K562 (cell line): ENCODE measurements at regions not wholly inside any gene's neighbourhood (a gene's known extent, or its start where the extent isn't known, plus 50 kb on each side); places are given as distances from the start of the nearest gene placed in this dataset.

Source experiments
- ATAC-seq: fragments of 200-7000 bp; cut with Tn5 transposase; 3 replicates; pipeline ENCODE4 v1.9.1; 2020; ENCODE audit warnings: moderate library complexity
- BruUV-seq: library from RNA; stranded (reverse); fragments of 400-500 nt; replicated peaks from 2 replicates; lab custom pipeline; 2021; lab: Mats Ljungman, UMichigan
- CTCF ChIA-PET: fragments of 300-600 bp; formaldehyde crosslinking; extraction: SDS; loops from one replicate; lab custom pipeline; 2021; ENCODE audit warnings: low intra/inter-chr PET ratio; lab: Yijun Ruan, JAX
- POLR2A ChIA-PET: fragments of 300-600, 350-650 bp; sonication (Branson Sonifier 250); formaldehyde crosslinking; extraction: SDS; loops from one replicate; lab custom pipeline; 2021; ENCODE audit warnings: antibody characterized with exemption, inconsistent platforms; lab: Yijun Ruan, JAX
- DNase-seq, 4 experiments: peaks; one replicate each; pipeline versions ENCODE4 v3.0.0 to v3.0.0-alpha.2; 2011 to 2018; ENCODE audit warnings: low spot score in 3 of 4, mixed read lengths in 3 of 4; ENCODE audit errors: extremely low read depth in 1 of 4
- FAIRE-seq: peaks from 2 replicates; lab custom pipeline; 2011; peaks lifted over from hg19 to GRCh38; lab: Jason Lieb, UNC
- H2AFZ ChIP-seq: 2 replicates; pipeline ENCODE4 v1.6.0; 2011; ENCODE audit warnings: low read depth, low read length, control low read depth, inconsistent platforms
- H3K27ac ChIP-seq: fragments of 200-600 bp; 3 replicates; pipeline ENCODE4 v1.8.0; 2011; ENCODE audit warnings: low read depth, mild to moderate bottlenecking, control low read depth, inconsistent platforms, low read length, moderate library complexity, mixed read lengths; ENCODE audit errors: extremely low read depth
- H3K27me3 ChIP-seq, 2 experiments: fragments of 300-600 bp in 1 of 2; 2 replicates in 1 of 2; 3 replicates in 1 of 2; pipeline versions ENCODE4 v1.6.0 to v1.8.0; 2011; ENCODE audit warnings: inconsistent platforms in 2 of 2, low read length in 2 of 2, mild to moderate bottlenecking in 1 of 2, mixed read lengths in 1 of 2, moderate library complexity in 1 of 2; ENCODE audit not compliant: control insufficient read depth in 2 of 2, insufficient read depth in 2 of 2
- H3K36me3 ChIP-seq: fragments of 300-600 bp; 3 replicates; pipeline ENCODE4 v1.8.0; 2011; ENCODE audit warnings: mild to moderate bottlenecking, low read length, inconsistent platforms; ENCODE audit not compliant: control insufficient read depth, insufficient read depth
- H3K4me1 ChIP-seq, 2 experiments: fragments of 200-600 bp in 1 of 2; replicated peaks in 1 of 2; 2 replicates in 1 of 2; 3 replicates in 1 of 2; pipeline versions ENCODE4 v1.5.1 to v1.8.0; 2011; ENCODE audit warnings: inconsistent platforms in 2 of 2, low read length in 2 of 2, mild to moderate bottlenecking in 1 of 2, mixed read lengths in 1 of 2, moderate library complexity in 1 of 2; ENCODE audit not compliant: control insufficient read depth in 2 of 2, insufficient read depth in 2 of 2
- H3K4me2 ChIP-seq: 2 replicates; pipeline ENCODE4 v1.6.1; 2011; ENCODE audit warnings: low read length, control low read depth, inconsistent platforms, mixed read lengths; ENCODE audit not compliant: insufficient read depth
- H3K4me3 ChIP-seq: fragments of 200-600 bp; sonication (generic), shearing (Covaris generic); 2 replicates; pipeline ENCODE4 v1.5.1; 2016; ENCODE audit warnings: control low read depth, inconsistent platforms
- H3K79me2 ChIP-seq: fragments of 200-600 bp; 3 replicates; pipeline ENCODE4 v1.8.0; 2011; ENCODE audit warnings: low read length, inconsistent platforms; ENCODE audit not compliant: control insufficient read depth, insufficient read depth
- H3K9ac ChIP-seq, 2 experiments: 2 replicates each; pipeline versions ENCODE4 v1.6.0 to v1.6.1; 2011; ENCODE audit warnings: low read depth in 2 of 2, low read length in 2 of 2, control low read depth in 1 of 2, inconsistent platforms in 1 of 2, mild to moderate bottlenecking in 1 of 2, mixed read lengths in 1 of 2; ENCODE audit not compliant: insufficient read depth in 1 of 2
- H3K9me1 ChIP-seq: one replicate; pipeline ENCODE4 v1.6.0; 2011; ENCODE audit warnings: inconsistent platforms, mild to moderate bottlenecking, low read length, moderate library complexity; ENCODE audit not compliant: control insufficient read depth, insufficient read depth
- H3K9me3 ChIP-seq: replicated peaks from 2 replicates; pipeline ENCODE4 v1.5.1; 2011; ENCODE audit warnings: low read depth, low read length, inconsistent platforms; ENCODE audit not compliant: control insufficient read depth, insufficient read depth
- H4K20me1 ChIP-seq: replicated peaks from 2 replicates; pipeline ENCODE4 v1.6.1; 2011; ENCODE audit warnings: low read length, inconsistent platforms, mixed read lengths; ENCODE audit not compliant: control insufficient read depth, insufficient read depth
- GTF2B ChIP-seq: IDR thresholded peaks from 2 replicates; pipeline ENCODE4 v1.6.1; 2011; ENCODE audit not compliant: insufficient read length; ENCODE audit errors: extremely low read depth
- RBM25 ChIP-seq: fragments of 200-400 bp; formaldehyde crosslinking; IDR thresholded peaks from 2 replicates; pipeline ENCODE4 v1.6.1; 2018; ENCODE audit warnings: low read length, low read depth, moderate library complexity; ENCODE audit not compliant: severe bottlenecking
- TBL1XR1 ChIP-seq, 2 experiments: IDR thresholded peaks; 2 replicates each; pipeline ENCODE4 v1.6.1; 2012; ENCODE audit warnings: improper control_type of control experiment in 2 of 2, low read length in 2 of 2, mild to moderate bottlenecking in 1 of 2
- ZNF121 ChIP-seq: sonication (generic); formaldehyde crosslinking; conservative IDR thresholded peaks from 2 replicates; pipeline ENCODE4 v1.8.0; 2022; ENCODE audit warnings: missing genetic modification reagents
- ZNF695 ChIP-seq: fragments of 450-650 bp; formaldehyde crosslinking; IDR thresholded peaks from 2 replicates; pipeline ENCODE4 v1.4.0; 2020; ENCODE audit warnings: mild to moderate bottlenecking, moderate library complexity
- WGBS: fragments of 100-300 bp; shearing (Covaris generic); methylation state at CpG from one replicate; pipeline ENCODE4 v1.1.6; 2016; ENCODE audit warnings: low coverage, mixed read lengths; ENCODE audit not compliant: insufficient coverage; ENCODE audit errors: missing lambda C conversion rate; 5-methylcytosine and 5-hydroxymethylcytosine counted together
- in situ Hi-C: fragments of 300-500 bp; cut with MboI; formaldehyde crosslinking; loops from 4 replicates; pipeline ENCODE4 v1.15.0; 2018; ENCODE audit warnings: inconsistent platforms, mixed read lengths
- intact Hi-C: fragments of 100-400 bp; cut with micrococcal nuclease; formaldehyde crosslinking; loops from 2 replicates; pipeline ENCODE4 v1.14.2; 2022

- Histone ChIP-seq H3K79me2 (no peaks in the 10 kb centered on the region), H3K9me3 (no peaks in the 10 kb centered on the region), H2AFZ (no peak overlapping the region), H3K36me3 (no peaks in the 10 kb centered on the region), H3K27ac (no peak overlapping the region), H3K9ac (no peak overlapping the region), H3K4me1 (no peaks in the 10 kb centered on the region; a peak in 1 of 5 replicates), H3K4me3 (no peak overlapping the region), H3K9me1 (no peaks in the 10 kb centered on the region), H4K20me1 (no peaks in the 10 kb centered on the region), H3K27me3 (peaks cover 14 to 28% of the 10 kb centered on the region in 2 experiments), H3K4me2 (no peak overlapping the region)
- ATAC-seq: no peak
- BruUV-seq: no TSS peak
- intact Hi-C loops: no loop called here
- 2% methylated on average over 4 of the region's 4 CpGs for WGBS
- no peak for FAIRE-seq
- TF ChIP-seq ZNF695 (no peak), GTF2B (no peak)
- DNase-seq: no peak
- CTCF ChIA-PET: no interaction called here
- POLR2A ChIA-PET: no interaction called here
- in situ Hi-C loops: no loop called here
Observed at GRCh38 chr1:24263211-24263610, 55.9 kb upstream of the GRHL3 start.

GRCh38 chr1:24261977-24262376 is 57.2 kb upstream of the GRHL3 start:
- CTCF ChIA-PET: no interaction called here
- no TSS peak for BruUV-seq
- no peak for DNase-seq

More at GRCh38 chr1:24261977-24262376, 57.2 kb upstream of the GRHL3 start:
- intact Hi-C loops (no loop called here), in situ Hi-C loops (no loop called here)
- Histone ChIP-seq H3K36me3 (no peaks in the 10 kb centered on the region), H3K4me3 (no peak overlapping the region), H3K79me2 (no peaks in the 10 kb centered on the region), H3K27me3 (peaks cover 14 to 37% of the 10 kb centered on the region in 2 experiments), H3K4me2 (no peak overlapping the region), H2AFZ (no peak overlapping the region), H3K9me3 (no peaks in the 10 kb centered on the region), H3K27ac (no peak overlapping the region), H4K20me1 (no peaks in the 10 kb centered on the region), H3K9me1 (no peaks in the 10 kb centered on the region), H3K9ac (no peak overlapping the region), H3K4me1 (no peaks in the 10 kb centered on the region; a peak in 1 of 5 replicates)
- POLR2A ChIA-PET: no interaction called here
- 3% methylated on average over 5 of the region's 5 CpGs for WGBS
- no peak for FAIRE-seq
- peak; percentile 67 for TF ChIP-seq ZNF121
- no peak for TF ChIP-seq TBL1XR1 (IDR thresholded peaks at IDR 0.05; ENCODE audit: low read length in 2 of 2)
- TF ChIP-seq RBM25: peak; percentile 27
- no peak for ATAC-seq
